A673 (cell line): ENCODE measurements at regions not wholly inside any gene's neighbourhood (a gene's known extent, or its start where the extent isn't known, plus 50 kb on each side); places are given as distances from the start of the nearest gene placed in this dataset.

Experiments used
- BruUV-seq: library from RNA; stranded (reverse); fragments of 400-500 nt; replicated peaks from 2 replicates; lab custom pipeline; 2021; lab: Mats Ljungman, UMichigan
- CTCF ChIA-PET: fragments of 300-600 bp; sonication (Branson Sonifier 250); formaldehyde crosslinking; loops from one replicate; lab custom pipeline; 2022; ENCODE audit warnings: antibody characterized with exemption; lab: Charles Lee
- POLR2A ChIA-PET: fragments of 300-600 bp; sonication (Branson Sonifier 250); formaldehyde crosslinking; loops from one replicate; lab custom pipeline; 2022; ENCODE audit warnings: antibody characterized with exemption; ENCODE audit not compliant: low non-redundant PET; lab: Charles Lee
- DNase-seq: peaks from one replicate; pipeline ENCODE4 v3.0.0-alpha.2; 2015; ENCODE audit warnings: low spot score
- H3K27ac ChIP-seq: fragments of 200-600 bp; sonication (generic); 2 replicates; pipeline ENCODE4 v1.5.1; 2016; ENCODE audit warnings: mixed run types, low read depth, mild to moderate bottlenecking, mixed read lengths, antibody characterized with exemption, low read length; ENCODE audit not compliant: poor library complexity, severe bottlenecking
- H3K27me3 ChIP-seq: fragments of 200-600 bp; sonication (generic); replicated peaks from 2 replicates; pipeline ENCODE4 v1.6.1; 2017; ENCODE audit warnings: mixed run types, low read depth, mild to moderate bottlenecking, mixed read lengths, antibody characterized with exemption, low read length; ENCODE audit not compliant: insufficient read depth, poor library complexity
- H3K36me3 ChIP-seq: fragments of 200-600 bp; sonication (generic); 2 replicates; pipeline ENCODE4 v1.6.1; 2016; ENCODE audit warnings: mixed run types, mild to moderate bottlenecking, mixed read lengths, antibody characterized with exemption, low read length; ENCODE audit not compliant: insufficient read depth, poor library complexity, severe bottlenecking
- H3K4me1 ChIP-seq: fragments of 200-600 bp; sonication (generic); 2 replicates; pipeline ENCODE4 v1.6.1; 2017; ENCODE audit warnings: mixed run types, mild to moderate bottlenecking, mixed read lengths, antibody characterized with exemption, low read length; ENCODE audit not compliant: insufficient read depth, poor library complexity, severe bottlenecking
- H3K4me3 ChIP-seq: fragments of 200-600 bp; sonication (generic); 2 replicates; pipeline ENCODE4 v1.5.1; 2016; ENCODE audit warnings: low read depth, mixed run types, mild to moderate bottlenecking, mixed read lengths, low read length; ENCODE audit not compliant: poor library complexity, severe bottlenecking
- H3K9me3 ChIP-seq: fragments of 200-600 bp; sonication (generic); 2 replicates; pipeline ENCODE4 v1.6.1; 2016; ENCODE audit warnings: mixed run types, low read depth, mild to moderate bottlenecking, mixed read lengths, antibody characterized with exemption, low read length; ENCODE audit not compliant: poor library complexity, severe bottlenecking
- CTCF ChIP-seq: fragments of 300-800, 200-600 bp; sonication (generic); conservative IDR thresholded peaks from 2 replicates; pipeline ENCODE4 v1.5.1; 2017; ENCODE audit warnings: low read depth, mild to moderate bottlenecking, antibody characterized with exemption, low read length, moderate library complexity, mixed read lengths
- EZH2 ChIP-seq: fragments of 200-600 bp; sonication (generic); IDR thresholded peaks from 2 replicates; pipeline ENCODE4 v1.6.1; 2017; ENCODE audit warnings: borderline replicate concordance, low read depth, mild to moderate bottlenecking, mixed read lengths, antibody characterized with exemption, low read length; ENCODE audit not compliant: poor library complexity, severe bottlenecking
- intact Hi-C: fragments of 100-400 bp; cut with micrococcal nuclease; formaldehyde crosslinking; loops from one replicate; pipeline ENCODE4 v1.10.0; 2022; ENCODE audit not compliant: unreplicated experiment

- H3K4me3 ChIP-seq: no peak overlapping the region
- no peaks in the 10 kb centered on the region for H3K36me3 ChIP-seq
- TF ChIP-seq EZH2 (no peak), CTCF (no peak)
- POLR2A ChIA-PET: no interaction called here
- H3K4me1 ChIP-seq: no peaks in the 10 kb centered on the region
- H3K9me3 ChIP-seq: no peaks in the 10 kb centered on the region
- CTCF ChIA-PET: no interaction called here
- H3K27me3 ChIP-seq: no peaks in the 10 kb centered on the region
- intact Hi-C loops: no loop called here
- no peak for DNase-seq
- no TSS peak for BruUV-seq
- H3K27ac ChIP-seq: no peak overlapping the region
Observed at GRCh38 chr2:225097035-225097434, 54.8 kb upstream of the DOCK10 start.
